GM19324 (cell line): ENCODE measurements at regions not wholly inside any gene's neighbourhood (a gene's known extent, or its start where the extent isn't known, plus 50 kb on each side); places are given as distances from the start of the nearest gene placed in this dataset.
"Not testable (repeated sequence)": the region's sequence is repeated elsewhere in the genome, so short reads cannot be mapped to it uniquely, and the experiment has no call there.

Experiments
- ATAC-seq: cut with Tn5 transposase; IDR thresholded peaks from one replicate; pipeline ENCODE4 v1.9.1; 2021; ENCODE audit warnings: mild to moderate bottlenecking, moderate library complexity; ENCODE audit not compliant: unreplicated experiment, low FRiP score

DNA sequence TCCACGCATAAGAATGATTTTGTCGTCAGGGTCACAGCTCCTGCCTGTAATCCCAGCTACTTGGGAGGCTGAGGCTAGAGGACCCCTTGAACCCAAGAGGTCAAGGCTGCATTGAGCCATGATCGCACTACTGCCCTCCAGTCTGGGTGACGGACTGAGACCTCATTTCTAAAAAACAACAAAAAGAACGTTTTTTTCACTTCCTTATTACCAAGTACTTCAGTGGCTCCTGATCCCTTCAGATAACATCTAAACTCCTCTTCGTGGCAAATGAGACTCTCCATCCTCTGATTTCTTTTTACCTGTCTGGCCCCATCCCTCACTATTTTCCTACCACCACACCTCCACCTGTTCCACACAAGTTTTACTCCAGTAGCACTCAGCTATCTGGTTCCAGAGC, 105.4 kb upstream of the TLK1 start:
- ATAC-seq = no peak

DNA sequence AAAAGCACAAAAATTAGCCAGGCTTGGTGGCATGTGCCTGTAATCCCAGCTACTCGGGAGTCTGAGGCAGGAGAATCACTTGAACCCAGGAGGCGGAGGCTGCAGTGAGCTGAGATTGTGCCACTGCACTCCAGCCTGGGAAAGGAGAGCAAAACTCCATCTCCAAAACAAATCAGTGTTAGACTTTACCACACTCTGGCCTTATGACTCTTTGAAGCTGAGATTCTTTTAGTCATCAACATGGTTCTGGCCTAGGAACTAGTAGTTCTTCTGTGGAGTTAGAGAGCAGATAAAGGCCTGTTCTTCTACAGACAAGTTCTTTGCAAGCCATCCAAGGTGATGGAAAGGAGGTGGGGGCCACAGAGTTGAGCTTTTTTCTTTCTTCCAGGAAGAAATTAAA, 100.8 kb upstream of the TLK1 start:
- ATAC-seq = not testable (repeated sequence)

DNA sequence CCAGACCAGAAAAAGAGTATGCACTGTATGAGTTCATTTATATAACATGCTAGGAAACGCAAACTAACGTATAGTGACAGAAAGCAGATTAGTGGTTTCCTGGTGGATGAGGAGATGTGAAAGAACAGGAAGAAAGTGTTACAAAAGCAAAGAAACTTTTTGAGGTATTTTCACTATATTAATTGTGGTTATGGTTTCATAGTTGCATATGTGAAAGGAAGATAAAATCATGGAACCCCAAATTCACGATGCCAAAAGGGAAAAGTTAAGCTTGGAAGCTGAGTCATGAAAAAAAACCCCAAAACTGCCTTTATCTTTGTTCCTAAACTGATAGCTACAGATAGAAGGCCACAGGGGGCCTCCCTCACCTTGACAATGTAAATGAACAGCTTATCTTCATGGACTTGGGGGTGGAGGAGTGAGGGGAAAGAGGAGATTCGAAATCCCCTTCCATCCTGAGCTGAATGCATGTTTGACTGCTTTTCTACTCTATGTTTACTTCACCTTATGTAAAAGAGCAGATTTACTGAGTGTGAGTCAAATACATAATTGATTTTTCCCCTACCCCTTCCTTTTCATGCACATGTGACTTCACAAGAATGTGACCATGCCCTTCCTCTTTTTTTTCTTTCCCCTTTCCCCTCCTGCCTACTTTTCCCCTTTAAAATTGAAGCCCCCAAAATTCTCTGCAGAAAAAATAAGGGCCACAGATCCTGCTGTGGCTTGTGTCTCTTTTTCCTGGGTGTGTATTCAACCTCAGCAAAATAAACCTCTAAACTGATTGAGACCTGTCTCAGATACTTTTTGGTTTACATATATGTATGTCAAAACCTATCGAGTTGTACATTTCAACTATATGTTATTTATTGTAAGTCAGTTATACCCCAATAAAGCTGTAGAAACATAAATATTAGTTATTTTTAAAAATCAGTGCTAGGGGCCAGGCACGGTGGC, 100.1 kb upstream of the TLK1 start:
- no peak for ATAC-seq

DNA sequence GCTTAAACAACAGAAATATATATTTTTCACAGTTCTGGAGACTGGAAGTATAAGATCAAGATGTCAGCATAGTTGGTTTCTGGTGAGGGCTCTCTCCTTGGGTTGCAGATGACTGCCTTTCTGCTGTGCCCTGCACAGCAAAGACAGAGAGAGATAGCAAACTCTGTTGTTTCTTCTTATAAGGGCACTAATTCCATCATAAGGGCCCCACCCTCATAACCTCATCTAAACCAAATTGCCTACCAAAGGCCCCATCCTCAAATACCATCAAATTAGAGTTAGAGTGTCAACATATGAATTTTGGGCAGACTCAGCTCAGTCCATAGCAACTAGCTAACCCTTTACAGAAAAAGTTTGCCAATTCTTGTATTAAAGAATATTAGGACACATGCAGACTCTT, 94.0 kb upstream of the TLK1 start:
- ATAC-seq = no peak

DNA sequence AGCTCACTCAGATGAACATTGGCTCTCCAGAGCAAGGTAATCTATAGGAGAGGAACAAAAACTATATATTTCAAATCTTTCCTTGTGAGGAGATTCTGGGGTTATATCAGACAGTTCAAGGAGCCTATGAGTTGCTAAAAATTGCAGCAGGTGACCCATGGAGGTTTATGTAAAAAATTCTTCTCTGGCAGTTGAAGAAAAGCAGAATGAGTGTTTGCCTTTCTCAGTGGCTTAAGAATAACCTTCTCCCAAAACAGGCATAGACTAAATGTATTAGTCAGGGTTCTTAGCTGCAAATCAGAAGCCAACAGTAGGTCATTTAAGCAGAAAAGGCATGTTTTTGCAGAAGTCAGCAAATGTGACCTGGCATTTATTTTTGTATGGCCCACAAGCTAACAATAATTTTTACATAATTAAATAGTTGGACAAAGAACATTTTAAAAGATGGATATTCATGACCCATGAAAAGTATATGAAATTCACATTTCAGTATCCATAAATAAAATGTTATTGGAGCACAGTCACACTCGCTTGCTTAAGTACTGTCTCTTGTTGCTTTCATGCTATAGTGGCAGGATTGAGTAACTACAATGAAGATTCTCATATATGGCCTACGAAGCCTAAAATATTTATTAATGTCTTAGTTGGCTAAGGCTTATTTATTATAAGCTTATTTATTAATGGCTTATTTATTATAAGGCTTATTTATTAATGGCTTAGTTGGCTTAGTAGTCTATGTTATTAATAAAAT, 93.4 kb upstream of the TLK1 start:
- ATAC-seq = no peak

DNA sequence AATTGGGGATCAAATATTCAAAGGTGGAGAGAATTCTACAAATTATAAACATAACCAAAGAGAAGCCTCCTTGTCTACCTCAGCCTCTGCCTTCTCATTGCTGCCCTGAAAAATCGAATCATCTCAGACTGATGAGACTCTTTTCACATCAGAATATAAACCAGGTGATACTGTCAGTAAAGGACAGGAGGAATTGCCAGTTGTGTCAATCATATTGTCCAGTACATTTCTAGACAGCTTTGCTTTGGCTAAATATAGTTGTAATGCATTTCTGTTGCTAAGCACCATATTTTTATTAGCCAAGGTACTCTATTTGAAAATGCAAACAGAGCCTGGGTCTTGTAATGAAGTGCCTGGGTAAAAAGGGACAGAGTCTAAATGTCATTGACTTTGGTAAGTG, 92.6 kb upstream of the TLK1 start:
- no peak for ATAC-seq

DNA sequence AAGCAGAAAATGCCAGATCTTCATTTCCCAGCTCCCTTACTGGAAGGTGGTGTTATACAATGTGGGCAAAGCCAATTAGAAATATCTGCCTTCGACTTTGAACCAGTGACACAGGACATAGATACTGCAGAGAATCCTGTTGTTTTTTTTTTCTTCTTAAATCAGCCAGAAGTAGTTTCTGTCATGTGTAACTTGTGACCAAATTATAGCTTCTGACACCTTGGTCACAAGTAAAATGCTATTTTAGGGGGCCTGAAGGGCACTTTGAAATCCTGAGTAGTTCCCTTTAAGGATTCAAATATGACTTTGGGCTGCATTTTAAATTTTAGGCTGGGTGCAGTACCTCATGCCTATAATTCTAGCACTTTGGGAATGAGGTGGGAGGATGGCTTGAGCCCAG, 89.0 kb upstream of the TLK1 start:
- no peak for ATAC-seq

DNA sequence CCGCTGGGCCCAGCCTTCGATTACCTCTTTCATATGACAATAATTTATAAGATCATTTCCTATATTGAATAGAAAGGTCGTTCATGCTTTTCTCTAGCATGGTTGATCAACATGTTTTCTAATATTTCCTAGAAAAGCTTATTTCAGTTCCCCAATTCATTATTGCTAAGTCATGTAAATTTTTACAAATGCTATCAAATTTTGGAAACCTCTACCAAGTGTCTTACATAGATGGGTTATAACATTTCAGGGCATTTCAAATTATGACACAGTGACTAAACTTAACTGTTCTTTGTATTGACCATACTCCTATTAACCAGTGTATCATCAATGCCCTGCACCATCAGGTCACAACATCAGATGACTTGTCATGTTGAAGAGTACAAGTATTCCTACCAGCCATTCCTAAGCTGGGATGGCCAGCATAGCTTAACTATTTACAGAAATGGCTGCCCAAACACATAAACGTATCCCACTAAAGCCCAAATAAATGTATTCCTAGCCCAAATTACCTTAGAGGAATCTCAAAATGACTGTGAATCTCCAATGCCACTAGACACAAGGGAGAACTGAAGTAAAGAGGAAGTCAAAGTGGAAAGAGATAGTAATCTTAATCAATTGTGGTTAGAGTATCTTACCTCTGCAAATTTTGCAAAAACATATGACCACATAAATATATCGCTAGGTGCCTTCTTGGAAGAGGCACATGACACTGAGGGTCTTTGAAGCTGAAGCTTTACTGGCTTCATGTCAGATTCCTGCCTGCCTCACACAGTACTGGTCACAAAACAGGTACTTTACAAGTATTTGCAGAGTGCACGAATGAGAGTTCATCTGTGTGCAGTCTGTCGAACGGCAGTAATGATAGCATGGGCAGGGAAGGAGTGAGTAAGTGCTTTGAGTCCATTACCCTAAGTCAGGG, 87.3 kb upstream of the TLK1 start:
- ATAC-seq = no peak

DNA sequence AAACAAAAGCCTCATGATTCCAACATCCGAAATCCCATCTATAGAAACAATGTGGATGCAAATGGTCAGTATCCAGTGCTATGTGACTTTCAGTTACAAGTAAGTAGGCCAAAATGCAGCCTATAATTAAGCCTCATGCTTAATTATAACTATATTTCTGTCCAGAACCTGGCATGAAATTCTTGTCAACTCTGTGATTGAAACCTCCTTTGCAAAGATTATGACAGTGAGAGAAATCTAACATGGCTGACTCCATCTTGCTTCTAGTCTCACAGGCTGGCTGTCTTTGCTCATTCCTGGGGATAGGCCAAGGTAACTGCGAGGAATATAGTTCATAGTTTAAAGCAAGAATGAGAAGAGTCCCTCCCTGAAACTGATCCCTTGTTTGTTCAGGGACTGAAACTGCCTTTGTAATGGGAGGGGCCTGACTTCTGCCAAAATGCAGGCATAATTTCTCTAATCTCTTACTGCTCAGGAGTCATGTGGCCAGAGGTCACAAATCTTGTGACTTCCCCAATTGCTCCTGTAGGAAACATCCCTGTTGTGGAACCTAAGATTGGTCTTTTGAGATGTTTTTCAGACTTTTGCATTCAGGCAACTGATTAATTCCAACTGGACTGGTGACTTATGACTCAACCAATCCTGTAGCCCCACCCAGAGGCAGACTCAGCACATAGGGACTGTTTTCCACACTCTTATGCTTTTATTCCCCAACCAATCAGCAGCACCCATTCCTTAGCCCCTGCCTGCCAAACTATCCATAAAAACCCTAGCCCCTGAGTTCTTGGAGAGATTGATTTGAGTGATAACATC, 84.5 kb upstream of the TLK1 start:
- no peak for ATAC-seq

DNA sequence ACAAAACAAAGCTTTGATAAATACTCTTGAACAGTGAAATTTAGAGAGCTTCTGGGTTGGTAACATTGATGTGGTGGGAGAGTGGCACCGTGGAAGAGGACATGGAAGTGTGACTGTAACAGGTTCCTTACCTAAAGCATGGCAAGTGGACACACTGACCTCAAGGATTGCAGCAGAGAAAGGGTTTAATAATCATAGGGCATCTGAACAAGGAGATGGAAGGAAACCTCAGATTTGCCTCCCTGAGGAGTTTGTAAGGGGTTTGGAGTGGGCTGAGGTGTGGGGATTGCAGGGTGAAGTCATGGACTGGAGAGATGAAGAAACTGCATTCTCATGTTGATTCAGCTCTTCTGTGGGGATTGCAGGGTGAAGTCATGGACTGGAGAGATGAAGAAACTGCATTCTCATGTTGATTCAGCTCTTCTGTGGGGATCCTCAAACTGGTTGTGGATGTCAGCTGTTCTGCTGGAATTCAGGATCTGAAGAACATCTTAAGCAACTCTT, 83.8 kb upstream of the TLK1 start:
- ATAC-seq = no peak

DNA sequence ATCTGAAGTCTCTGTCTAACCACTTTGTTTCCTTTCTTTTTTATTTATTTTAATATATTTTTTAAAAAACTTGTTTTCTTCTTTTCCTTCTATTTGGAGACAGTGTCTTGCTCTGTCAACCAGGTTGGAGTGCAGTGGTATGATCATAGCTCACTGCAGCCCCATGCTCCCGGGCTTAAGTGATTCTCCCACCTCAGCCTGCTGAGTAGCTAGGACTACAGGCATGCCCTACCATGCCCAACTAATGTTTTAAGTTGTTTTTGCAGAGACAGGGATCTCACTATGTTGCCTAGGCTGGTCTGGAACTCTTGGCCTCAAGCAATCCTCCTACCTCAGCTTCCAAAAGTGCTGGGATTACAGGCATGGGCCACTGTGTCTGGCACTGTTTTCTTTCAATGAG, 81.1 kb upstream of the TLK1 start:
- no peak for ATAC-seq

DNA sequence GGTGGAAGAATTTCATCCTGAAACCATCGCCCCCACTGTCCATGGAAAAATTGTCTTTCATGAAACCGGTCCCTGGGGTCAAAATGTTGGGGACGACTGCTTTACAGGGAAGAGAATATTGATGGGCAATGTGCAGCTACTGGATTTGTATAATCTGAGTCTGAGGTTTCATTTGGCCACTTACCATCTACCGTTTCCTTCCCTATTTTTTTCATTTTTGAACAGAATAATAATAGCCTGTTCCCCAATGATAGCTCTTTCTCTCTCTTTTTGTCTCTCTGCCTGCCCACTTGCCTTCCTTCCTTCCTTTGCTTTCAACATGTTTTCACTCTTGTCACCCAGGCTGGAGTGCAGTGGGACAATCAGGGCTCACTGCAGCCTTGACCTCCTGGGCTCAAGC, 78.3 kb upstream of the TLK1 start:
- ATAC-seq = no peak

DNA sequence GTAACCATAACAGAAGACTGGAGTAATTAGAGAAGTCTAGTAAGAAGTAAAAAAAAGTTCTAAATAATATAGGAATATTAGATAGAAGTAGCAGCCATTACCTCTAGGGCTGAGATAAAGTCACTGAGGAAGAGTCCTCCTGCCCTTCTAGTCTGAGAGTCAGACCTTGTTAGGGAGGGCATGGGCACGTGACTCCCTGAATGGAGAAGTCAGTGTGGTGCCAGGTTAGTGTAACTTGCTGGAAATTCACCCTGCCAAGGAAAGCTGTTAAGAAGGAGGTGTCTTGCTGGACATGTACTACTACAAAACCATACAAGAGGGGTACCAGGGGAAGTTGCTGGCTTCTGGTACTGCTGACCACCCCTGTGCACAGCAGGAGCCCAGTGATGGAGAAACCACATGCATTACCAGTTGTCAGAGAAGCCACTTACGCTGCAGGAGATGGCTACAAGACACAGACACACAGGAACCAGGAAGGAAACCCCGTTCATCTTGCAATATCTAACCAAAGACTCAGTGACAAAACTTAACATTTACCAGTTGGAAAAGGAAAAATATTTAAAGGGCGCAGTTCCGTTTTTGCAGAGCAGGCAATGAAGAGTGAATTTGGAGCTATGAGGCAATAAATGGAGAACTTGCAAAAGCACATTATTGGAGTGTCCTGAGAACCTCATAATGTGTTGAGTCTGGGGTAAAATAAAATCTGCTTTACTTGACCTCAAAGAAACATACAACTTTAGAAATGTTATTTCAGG, 77.2 kb upstream of the TLK1 start:
- no peak for ATAC-seq

DNA sequence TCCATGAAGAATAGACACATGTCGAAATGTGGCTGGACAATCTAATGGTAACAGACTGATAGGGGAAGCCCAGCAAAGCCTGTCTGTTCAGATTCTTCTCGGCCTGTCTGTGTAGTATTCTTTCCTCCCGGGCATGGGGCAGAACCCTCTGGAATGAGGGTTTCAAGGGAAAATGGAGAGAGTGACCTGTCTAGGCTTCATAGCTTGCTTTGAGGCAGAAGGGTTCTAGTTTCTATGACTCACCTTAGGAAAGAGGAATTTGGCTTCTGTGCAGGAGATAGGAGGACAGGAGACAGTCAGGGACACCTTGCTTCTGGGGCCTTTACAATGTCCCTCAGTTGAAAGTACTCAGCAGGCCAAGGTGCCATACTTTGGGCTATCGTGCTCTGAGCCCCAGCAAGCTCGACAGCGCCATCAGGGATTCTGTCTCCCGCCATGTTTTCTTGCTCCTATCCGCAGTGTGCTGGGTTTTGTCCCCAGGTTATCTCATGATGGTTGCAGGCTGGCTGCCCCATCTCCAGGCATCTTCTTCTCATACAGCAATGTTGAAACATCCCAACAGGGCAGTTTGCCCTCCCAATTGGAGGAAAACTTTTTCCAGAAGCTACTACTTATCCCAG, 74.7 kb upstream of the TLK1 start:
- ATAC-seq = no peak

DNA sequence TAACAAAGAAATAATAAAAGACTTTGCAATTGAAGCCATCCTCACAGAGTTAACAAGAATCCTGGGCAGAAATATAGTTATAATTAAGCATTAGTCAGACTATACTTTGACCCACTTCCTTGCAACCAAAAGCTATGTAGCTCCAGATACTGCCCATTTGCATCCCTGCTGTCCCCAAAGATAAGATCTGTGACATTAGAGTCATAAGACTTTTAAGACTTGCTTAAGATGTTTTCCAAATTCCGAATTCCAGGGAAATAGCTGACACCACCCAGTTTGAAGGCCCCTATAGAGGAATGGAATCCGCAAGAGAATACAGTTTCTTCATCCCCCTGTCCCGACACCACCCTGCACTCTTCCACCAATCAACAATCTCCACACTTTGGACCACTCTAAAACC, 69.5 kb upstream of the TLK1 start:
- no peak for ATAC-seq

DNA sequence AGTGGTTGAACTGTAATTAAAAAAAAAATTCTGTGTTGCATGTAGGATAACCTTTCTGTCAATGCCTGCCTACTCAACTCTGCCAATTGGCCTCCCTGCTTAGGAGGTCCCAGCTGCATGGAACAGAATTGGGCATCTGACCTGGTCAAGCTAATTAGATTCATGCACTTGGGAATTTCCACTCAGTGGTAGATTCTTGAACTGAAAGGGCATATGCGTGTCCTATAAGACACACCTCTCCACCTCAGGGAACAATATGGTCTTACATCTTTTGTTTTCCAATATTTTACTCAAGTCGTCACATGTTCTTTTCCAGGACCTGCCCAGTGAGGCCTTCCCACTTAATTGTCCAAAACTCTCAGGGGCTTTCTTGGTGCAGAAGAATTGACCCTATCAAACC, 68.1 kb upstream of the TLK1 start:
- ATAC-seq = no peak

DNA sequence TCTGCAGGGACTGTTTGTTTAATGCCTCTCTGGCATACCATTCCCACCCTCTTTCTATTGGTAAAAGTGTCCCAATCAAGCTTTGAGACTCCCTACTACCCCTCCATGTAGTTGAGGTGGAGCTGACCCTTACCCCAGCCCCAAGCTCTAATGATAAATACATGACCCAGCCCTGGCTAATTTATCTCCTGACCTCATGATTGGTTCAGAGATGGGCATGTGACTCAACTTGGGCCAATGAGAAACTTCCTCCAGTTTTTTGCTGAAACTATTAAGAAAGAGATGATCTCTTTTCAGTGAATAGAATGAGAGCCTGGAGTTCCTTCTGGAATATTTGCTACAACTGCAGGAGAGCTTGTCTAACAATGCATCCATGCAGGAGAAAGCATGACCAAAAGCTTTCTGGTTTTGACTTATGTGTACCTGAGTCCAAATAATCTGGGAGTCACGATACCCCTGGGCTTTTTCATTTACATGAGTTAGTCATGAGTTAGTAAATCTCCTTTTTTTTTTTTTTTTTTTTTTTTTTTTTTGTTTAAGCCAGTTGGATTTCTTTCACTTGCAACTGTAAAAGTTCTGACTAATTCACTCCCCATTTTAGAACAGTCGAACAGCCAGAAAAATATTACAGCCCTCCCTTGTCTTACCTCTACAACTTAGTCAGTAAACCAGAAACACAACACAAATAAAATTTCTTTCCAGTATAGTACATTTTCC, 66.5 kb upstream of the TLK1 start:
- ATAC-seq = no peak

DNA sequence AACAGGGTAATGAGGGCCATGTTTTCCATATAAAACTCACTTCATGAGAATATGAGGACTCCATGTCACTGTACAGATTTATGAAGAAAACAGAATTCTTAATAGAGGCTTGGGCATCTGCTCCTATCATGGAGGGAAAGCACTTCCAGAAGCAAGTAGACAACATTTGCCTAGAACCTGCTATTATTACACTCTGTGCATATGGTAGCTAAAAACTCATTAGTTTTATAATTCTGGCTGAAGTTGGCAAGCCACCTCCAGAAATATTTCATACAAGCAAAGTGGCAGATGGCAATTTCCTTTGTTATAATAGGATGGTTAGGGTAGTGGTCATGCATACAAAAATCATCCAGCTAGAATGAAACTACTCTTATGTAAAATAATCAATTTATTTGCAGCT, 65.8 kb upstream of the TLK1 start:
- no peak for ATAC-seq
